ENCODE measurements at regions not wholly inside any gene's neighbourhood (a gene's known extent, or its start where the extent isn't known, plus 50 kb on each side); places are given as distances from the start of the nearest gene placed in this dataset.

DNA sequence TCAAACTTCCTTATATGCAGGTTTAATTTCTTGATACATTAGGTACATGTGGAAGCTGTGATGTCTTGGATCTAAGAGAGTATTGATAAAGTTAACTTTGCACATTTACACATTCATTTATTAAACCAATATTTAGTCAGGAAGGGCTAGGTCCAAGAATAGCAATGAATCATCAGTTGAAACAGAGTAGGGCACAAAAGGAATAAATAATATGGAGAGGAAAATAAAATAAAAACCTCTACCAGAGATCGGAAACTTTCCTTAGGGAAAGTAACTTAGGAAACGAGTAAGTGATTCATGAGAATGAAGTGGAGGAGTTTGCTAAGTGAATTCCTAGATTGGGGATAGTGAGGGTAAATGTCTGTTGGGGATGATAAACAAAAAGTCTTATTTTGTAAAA, 259.4 kb upstream of the DACH1 start:
- no peak overlapping the region for H3K14ac ChIP-seq (ENCODE audit: low read length)
- peaks cover 0 to 5% of the 10 kb centered on the region in 2 experiments for H3K4me1 ChIP-seq (ENCODE audit: control insufficient read depth in 1 of 2, insufficient read depth in 2 of 2, low read length in 2 of 2)
- peak in 1 of 2 donors; percentile 21 for DNase-seq
- no peak overlapping the region for H2AFZ ChIP-seq (ENCODE audit: insufficient read depth, low read length, poor library complexity)
- H3K4ac ChIP-seq (ENCODE audit: low read depth, low read length) = no peak overlapping the region
- no peak overlapping the region for H2BK5ac ChIP-seq (ENCODE audit: low read depth, low read length, poor library complexity)
- no peaks in the 10 kb centered on the region for H3K9me3 ChIP-seq (ENCODE audit: insufficient read depth, low read depth, low read length)
- no peak overlapping the region for H2BK12ac ChIP-seq (ENCODE audit: low read length)
- H3K79me2 ChIP-seq (ENCODE audit: control insufficient read depth, insufficient read depth, low read length, poor library complexity) = no peaks in the 10 kb centered on the region
- H3K18ac ChIP-seq (ENCODE audit: low read length) = no peak overlapping the region
- H3K23ac ChIP-seq (ENCODE audit: low read length) = no peak overlapping the region
- H2AK5ac ChIP-seq (ENCODE audit: low read length) = no peak overlapping the region
- no peak overlapping the region for H3K27ac ChIP-seq (ENCODE audit: low read depth, low read length)
- H3K79me1 ChIP-seq (ENCODE audit: low read length) = peaks cover 6% of the 10 kb centered on the region
- no peak overlapping the region for H3K4me3 ChIP-seq (ENCODE audit: low read depth, low read length)
- no peak overlapping the region for H4K91ac ChIP-seq (ENCODE audit: low read depth, low read length)
- WGBS (ENCODE audit: extremely low coverage, insufficient coverage, insufficient read length) = no CpG with 5 or more reads among the region's 2 CpGs
- H4K8ac ChIP-seq (ENCODE audit: low read depth, low read length) = no peak overlapping the region
- no peak overlapping the region for H2BK120ac ChIP-seq (ENCODE audit: insufficient read depth, low read length, poor library complexity)
- no peak overlapping the region for H3K4me2 ChIP-seq (ENCODE audit: low read length)
- no peaks in the 10 kb centered on the region for H3K36me3 ChIP-seq (ENCODE audit: control insufficient read depth in 1 of 2, insufficient read depth in 2 of 2, low read length in 2 of 2)
- no peak overlapping the region for H4K12ac ChIP-seq (ENCODE audit: low read depth, low read length)
- H3K9ac ChIP-seq (ENCODE audit: low read length) = no peak overlapping the region
- no peaks in the 10 kb centered on the region for H3K27me3 ChIP-seq (ENCODE audit: insufficient read depth, low read length)

DNA sequence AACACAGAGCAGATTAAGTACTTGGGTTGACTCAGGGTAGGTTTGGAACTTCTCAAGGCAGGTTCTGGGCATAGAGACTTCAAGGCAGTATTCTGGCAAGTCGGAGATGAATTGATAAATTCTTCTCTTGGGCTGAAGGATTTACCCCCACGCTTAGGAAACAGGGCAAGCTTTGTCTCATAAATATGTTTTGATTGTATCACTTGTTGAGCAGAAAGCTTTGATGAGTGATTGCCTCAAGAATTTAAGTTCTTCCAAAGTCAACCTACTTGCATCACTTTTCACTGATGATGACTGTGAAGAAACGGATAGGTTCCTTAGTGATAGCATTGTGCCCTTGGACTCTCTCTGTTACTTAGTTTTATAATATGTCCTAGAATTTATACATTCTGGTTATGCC, 258.6 kb upstream of the DACH1 start:
- no peak overlapping the region for H4K8ac ChIP-seq (ENCODE audit: low read depth, low read length)
- no peaks in the 10 kb centered on the region for H3K9me3 ChIP-seq (ENCODE audit: insufficient read depth, low read depth, low read length)
- H3K4ac ChIP-seq (ENCODE audit: low read depth, low read length) = no peak overlapping the region
- H3K4me1 ChIP-seq (ENCODE audit: control insufficient read depth in 1 of 2, insufficient read depth in 2 of 2, low read length in 2 of 2) = peaks cover 0 to 5% of the 10 kb centered on the region in 2 experiments
- no peak overlapping the region for H4K91ac ChIP-seq (ENCODE audit: low read depth, low read length)
- no peak overlapping the region for H3K23ac ChIP-seq (ENCODE audit: low read length)
- H2BK12ac ChIP-seq (ENCODE audit: low read length) = no peak overlapping the region
- DNase-seq = peak; percentile 48 to 66
- no peak overlapping the region for H3K27ac ChIP-seq (ENCODE audit: low read depth, low read length)
- H2BK120ac ChIP-seq (ENCODE audit: insufficient read depth, low read length, poor library complexity) = no peak overlapping the region
- H2AK5ac ChIP-seq (ENCODE audit: low read length) = no peak overlapping the region
- no peak overlapping the region for H3K4me2 ChIP-seq (ENCODE audit: low read length)
- no peak overlapping the region for H2BK5ac ChIP-seq (ENCODE audit: low read depth, low read length, poor library complexity)
- H3K4me3 ChIP-seq (ENCODE audit: low read depth, low read length) = no peak overlapping the region
- H3K79me2 ChIP-seq (ENCODE audit: control insufficient read depth, insufficient read depth, low read length, poor library complexity) = no peaks in the 10 kb centered on the region
- H3K27me3 ChIP-seq (ENCODE audit: insufficient read depth, low read length) = no peaks in the 10 kb centered on the region
- no CpG with 5 or more reads among the region's 3 CpGs for WGBS (ENCODE audit: extremely low coverage, insufficient coverage, insufficient read length)
- H3K36me3 ChIP-seq (ENCODE audit: control insufficient read depth in 1 of 2, insufficient read depth in 2 of 2, low read length in 2 of 2) = no peaks in the 10 kb centered on the region
- no peak overlapping the region for H2AFZ ChIP-seq (ENCODE audit: insufficient read depth, low read length, poor library complexity)
- peaks cover 6% of the 10 kb centered on the region for H3K79me1 ChIP-seq (ENCODE audit: low read length)
- H4K12ac ChIP-seq (ENCODE audit: low read depth, low read length) = no peak overlapping the region
- H3K18ac ChIP-seq (ENCODE audit: low read length) = no peak overlapping the region
- no peak overlapping the region for H3K9ac ChIP-seq (ENCODE audit: low read length)
- no peak overlapping the region for H3K14ac ChIP-seq (ENCODE audit: low read length)

DNA sequence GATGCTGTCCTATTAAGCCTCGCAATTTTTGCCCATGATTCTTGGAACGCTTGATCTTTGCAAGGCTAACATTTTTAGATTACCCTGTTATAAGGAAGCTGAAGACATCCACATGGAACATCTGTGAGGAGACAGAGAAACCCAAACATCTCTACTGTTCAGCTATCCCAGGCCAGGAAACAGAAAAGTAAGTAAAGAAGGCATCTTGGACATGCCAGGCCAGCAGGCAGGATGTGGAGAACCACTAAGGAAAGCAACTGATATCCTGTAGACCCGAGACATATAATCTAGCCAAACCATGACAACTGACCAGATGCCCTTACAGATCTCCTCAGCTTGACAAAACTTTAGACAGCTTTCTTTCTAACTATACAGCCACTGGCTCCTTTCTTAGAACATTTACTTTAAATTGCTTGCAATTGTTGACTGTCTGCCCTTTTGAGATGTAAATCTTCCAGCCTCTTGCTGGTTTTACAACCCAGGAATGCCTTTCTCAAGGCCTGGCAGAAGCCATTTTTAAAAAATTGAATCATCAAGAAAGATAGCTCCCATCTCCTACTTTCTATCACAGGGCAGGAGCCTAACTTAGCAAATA, 255.8 kb upstream of the DACH1 start:
- Histone ChIP-seq H2AK5ac (ENCODE audit: low read length) (no peak overlapping the region), H2BK120ac (ENCODE audit: insufficient read depth, low read length, poor library complexity) (no peak overlapping the region), H2BK12ac (ENCODE audit: low read length) (no peak overlapping the region), H3K4me1 (ENCODE audit: control insufficient read depth in 1 of 2, insufficient read depth in 2 of 2, low read length in 2 of 2) (peaks cover 0 to 5% of the 10 kb centered on the region in 2 experiments), H3K23ac (ENCODE audit: low read length) (no peak overlapping the region), H3K79me1 (ENCODE audit: low read length) (peaks cover 5% of the 10 kb centered on the region), H3K27ac (ENCODE audit: low read depth, low read length) (no peak overlapping the region), H2AFZ (ENCODE audit: insufficient read depth, low read length, poor library complexity) (no peak overlapping the region), H3K9ac (ENCODE audit: low read length) (no peak overlapping the region), H4K91ac (ENCODE audit: low read depth, low read length) (no peak overlapping the region), H3K4me2 (ENCODE audit: low read length) (no peak overlapping the region), H3K14ac (ENCODE audit: low read length) (no peak overlapping the region), H2BK5ac (ENCODE audit: low read depth, low read length, poor library complexity) (no peak overlapping the region), H3K4ac (ENCODE audit: low read depth, low read length) (no peak overlapping the region), H3K9me3 (ENCODE audit: insufficient read depth, low read depth, low read length) (no peaks in the 10 kb centered on the region), H3K18ac (ENCODE audit: low read length) (no peak overlapping the region), H3K27me3 (ENCODE audit: insufficient read depth, low read length) (no peaks in the 10 kb centered on the region), H4K8ac (ENCODE audit: low read depth, low read length) (no peak overlapping the region), H4K12ac (ENCODE audit: low read depth, low read length) (no peak overlapping the region), H3K4me3 (ENCODE audit: low read depth, low read length) (no peak overlapping the region), H3K79me2 (ENCODE audit: control insufficient read depth, insufficient read depth, low read length, poor library complexity) (no peaks in the 10 kb centered on the region), H3K36me3 (ENCODE audit: control insufficient read depth in 1 of 2, insufficient read depth in 2 of 2, low read length in 2 of 2) (no peaks in the 10 kb centered on the region)
- no peak for DNase-seq
- WGBS (ENCODE audit: extremely low coverage, insufficient coverage, insufficient read length) = no CpG with 5 or more reads among the region's 3 CpGs

DNA sequence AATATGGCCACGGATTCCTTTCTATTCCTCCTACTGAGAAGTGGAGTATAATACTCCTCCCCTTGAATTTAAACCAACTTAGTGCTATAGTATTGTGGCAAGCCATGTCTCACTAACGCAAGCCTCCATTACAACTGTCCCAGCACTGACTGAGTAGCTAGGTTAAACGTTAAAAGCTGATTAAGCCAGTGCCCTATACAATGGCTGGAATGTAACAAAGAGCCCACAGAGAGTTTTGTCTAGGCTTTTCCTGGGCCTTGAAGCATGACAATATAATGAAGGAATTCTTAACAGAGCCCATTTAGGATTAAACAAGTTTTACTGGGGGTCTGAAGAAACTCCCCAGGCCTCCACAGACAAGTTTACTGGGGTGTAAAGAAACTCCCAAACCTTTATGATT, 254.5 kb upstream of the DACH1 start:
- no peak overlapping the region for H2AFZ ChIP-seq (ENCODE audit: insufficient read depth, low read length, poor library complexity)
- no CpG with 5 or more reads among the region's 3 CpGs for WGBS (ENCODE audit: extremely low coverage, insufficient coverage, insufficient read length)

More for the DNA sequence above, 254.5 kb upstream of the DACH1 start:
- Histone ChIP-seq H3K36me3 (ENCODE audit: control insufficient read depth in 1 of 2, insufficient read depth in 2 of 2, low read length in 2 of 2) (no peaks in the 10 kb centered on the region), H3K4me1 (ENCODE audit: control insufficient read depth in 1 of 2, insufficient read depth in 2 of 2, low read length in 2 of 2) (no peaks in the 10 kb centered on the region), H3K23ac (ENCODE audit: low read length) (no peak overlapping the region), H3K4ac (ENCODE audit: low read depth, low read length) (no peak overlapping the region), H3K4me2 (ENCODE audit: low read length) (no peak overlapping the region), H3K27ac (ENCODE audit: low read depth, low read length) (peak overlapping the region; percentile 51), H3K18ac (ENCODE audit: low read length) (no peak overlapping the region), H4K12ac (ENCODE audit: low read depth, low read length) (no peak overlapping the region), H3K9ac (ENCODE audit: low read length) (no peak overlapping the region), H4K91ac (ENCODE audit: low read depth, low read length) (no peak overlapping the region), H3K14ac (ENCODE audit: low read length) (no peak overlapping the region), H2BK120ac (ENCODE audit: insufficient read depth, low read length, poor library complexity) (no peak overlapping the region), H3K4me3 (ENCODE audit: low read depth, low read length) (no peak overlapping the region), H3K27me3 (ENCODE audit: insufficient read depth, low read length) (no peaks in the 10 kb centered on the region), H2BK5ac (ENCODE audit: low read depth, low read length, poor library complexity) (no peak overlapping the region), H4K8ac (ENCODE audit: low read depth, low read length) (no peak overlapping the region), H3K79me2 (ENCODE audit: control insufficient read depth, insufficient read depth, low read length, poor library complexity) (no peaks in the 10 kb centered on the region), H3K79me1 (ENCODE audit: low read length) (no peaks in the 10 kb centered on the region), H2BK12ac (ENCODE audit: low read length) (no peak overlapping the region), H2AK5ac (ENCODE audit: low read length) (no peak overlapping the region), H3K9me3 (ENCODE audit: insufficient read depth, low read depth, low read length) (no peaks in the 10 kb centered on the region)
- DNase-seq = no peak
